HepG2 (cell line): ENCODE measurements at regions not wholly inside any gene's neighbourhood (a gene's known extent, or its start where the extent isn't known, plus 50 kb on each side); places are given as distances from the start of the nearest gene placed in this dataset.

Experiments
- ATAC-seq: fragments of 200-7000 bp; cut with Tn5 transposase; 3 replicates; pipeline ENCODE4 v1.9.1; 2020; ENCODE audit warnings: mild to moderate bottlenecking, moderate library complexity
- BruUV-seq: library from RNA; stranded (reverse); fragments of 400-500 nt; replicated peaks from 2 replicates; lab custom pipeline; 2021; lab: Mats Ljungman, UMichigan
- CTCF ChIA-PET: fragments of 300-600 bp; formaldehyde crosslinking; extraction: SDS; loops from one replicate; lab custom pipeline; 2021; ENCODE audit warnings: low total read pairs, inconsistent platforms, low intra/inter-chr PET ratio; lab: Yijun Ruan, JAX
- POLR2A ChIA-PET: fragments of 350-600 bp; sonication (Branson Sonifier 250); formaldehyde crosslinking; loops from one replicate; lab custom pipeline; 2020; ENCODE audit warnings: antibody characterized with exemption, inconsistent platforms; lab: Yijun Ruan, JAX
- DNase-seq: peaks from one replicate; pipeline ENCODE4 v3.0.0-alpha.2; 2015; ENCODE audit warnings: low spot score
- FAIRE-seq: peaks from 3 replicates; lab custom pipeline; 2011; peaks lifted over from hg19 to GRCh38; lab: Jason Lieb, UNC
- H2AFZ ChIP-seq: one replicate; pipeline ENCODE4 v1.6.1; 2011; ENCODE audit warnings: low read length, inconsistent platforms
- H3K27ac ChIP-seq: fragments of 300-600 bp; 3 replicates; pipeline ENCODE4 v1.8.0; 2011; ENCODE audit warnings: mixed run types, mild to moderate bottlenecking, mixed read lengths, low read length, inconsistent platforms; ENCODE audit not compliant: insufficient read depth; ENCODE audit errors: extremely low read length
- H3K27me3 ChIP-seq, 2 experiments: fragments of 200-600 bp in 1 of 2; 2 replicates in 1 of 2; 3 replicates in 1 of 2; pipeline versions ENCODE4 v1.6.0 to v1.8.0; 2011; ENCODE audit warnings: low read length in 2 of 2, mild to moderate bottlenecking in 2 of 2, moderate library complexity in 2 of 2, inconsistent platforms in 1 of 2; ENCODE audit not compliant: insufficient read depth in 2 of 2, control insufficient read depth in 1 of 2
- H3K36me3 ChIP-seq, 2 experiments: fragments of 200-600 bp in 1 of 2; replicated peaks in 1 of 2; 2 replicates in 1 of 2; 3 replicates in 1 of 2; pipeline versions ENCODE4 v1.5.1 to v1.8.0; 2011; ENCODE audit warnings: low read length in 2 of 2, inconsistent platforms in 1 of 2; ENCODE audit not compliant: insufficient read depth in 2 of 2, control insufficient read depth in 1 of 2
- H3K4me1 ChIP-seq: 2 replicates; pipeline ENCODE4 v1.5.1; 2012; ENCODE audit warnings: low read length, inconsistent platforms; ENCODE audit not compliant: insufficient read depth
- H3K4me2 ChIP-seq: 2 replicates; pipeline ENCODE4 v1.6.0; 2011; ENCODE audit warnings: low read depth, low read length, inconsistent platforms
- H3K4me3 ChIP-seq, 3 experiments: fragments of 200-600 bp in 1 of 3; sonication (generic), shearing (Covaris generic) in 1 of 3; replicated peaks in 1 of 3; 2 replicates each; pipeline ENCODE4 v1.5.1; 2011 to 2016; ENCODE audit warnings: low read length in 3 of 3, inconsistent platforms in 2 of 3, low read depth in 2 of 3, mild to moderate bottlenecking in 2 of 3, control low read depth in 1 of 3, mixed read lengths in 1 of 3; ENCODE audit not compliant: insufficient read depth in 1 of 3
- H3K79me2 ChIP-seq: one replicate; pipeline ENCODE4 v1.6.1; 2011; ENCODE audit warnings: low read length, inconsistent platforms; ENCODE audit not compliant: insufficient read depth
- H3K9ac ChIP-seq: 2 replicates; pipeline ENCODE4 v1.6.0; 2011; ENCODE audit warnings: mild to moderate bottlenecking, low read depth, low read length, inconsistent platforms; ENCODE audit not compliant: insufficient read depth
- H3K9me3 ChIP-seq: 2 replicates; pipeline ENCODE4 v1.5.1; 2012; ENCODE audit warnings: mild to moderate bottlenecking, low read length
- H4K20me1 ChIP-seq: 2 replicates; pipeline ENCODE4 v1.6.0; 2011; ENCODE audit warnings: inconsistent platforms, mild to moderate bottlenecking, low read length, moderate library complexity; ENCODE audit not compliant: insufficient read depth
- BRD4 ChIP-seq: sonication (generic); formaldehyde crosslinking; IDR thresholded peaks from 2 replicates; pipeline ENCODE4 v1.4.0; 2020; ENCODE audit warnings: missing genetic modification reagents
- DBP ChIP-seq: sonication (generic); formaldehyde crosslinking; IDR thresholded peaks from 2 replicates; pipeline ENCODE4 v1.4.0; 2020; ENCODE audit warnings: missing genetic modification reagents; ENCODE audit errors: not compliant biosample characterization
- GLI4 ChIP-seq: sonication (generic); formaldehyde crosslinking; IDR thresholded peaks from 2 replicates; pipeline ENCODE4 v1.5.1; 2020; ENCODE audit warnings: missing genetic modification reagents, mild to moderate bottlenecking, moderate library complexity, borderline replicate concordance
- HOXA9 ChIP-seq: sonication (generic); formaldehyde crosslinking; IDR thresholded peaks from 2 replicates; pipeline ENCODE4 v1.8.1; 2022; ENCODE audit warnings: missing genetic modification reagents, mild to moderate bottlenecking, moderate library complexity, borderline replicate concordance
- MLX ChIP-seq: IDR thresholded peaks from 2 replicates; pipeline ENCODE4 v1.6.1; 2016
- POLR2A ChIP-seq, 2 experiments: IDR thresholded peaks; 2 replicates each; pipeline ENCODE4 v1.6.1; 2011; ENCODE audit warnings: low read depth in 2 of 2, low read length in 2 of 2, mild to moderate bottlenecking in 1 of 2, moderate library complexity in 1 of 2; ENCODE audit not compliant: insufficient read depth in 1 of 2
- SETDB1 ChIP-seq: sonication (generic); formaldehyde crosslinking; IDR thresholded peaks from 2 replicates; pipeline ENCODE4 v1.5.1; 2020; ENCODE audit warnings: missing genetic modification reagents, mild to moderate bottlenecking, borderline replicate concordance
- SNRNP70 ChIP-seq: fragments of 200-400 bp; formaldehyde crosslinking; IDR thresholded peaks from 2 replicates; pipeline ENCODE4 v1.6.1; 2017; ENCODE audit warnings: mild to moderate bottlenecking, low read depth, low read length, moderate library complexity
- TCF7 ChIP-seq: sonication (generic); IDR thresholded peaks from 2 replicates; pipeline ENCODE4 v1.6.1; 2016; ENCODE audit warnings: antibody characterized with exemption, low read depth
- U2AF1 ChIP-seq: fragments of 200-400 bp; formaldehyde crosslinking; optimal IDR thresholded peaks from 2 replicates; pipeline ENCODE3; 2017; ENCODE audit warnings: mild to moderate bottlenecking, low read depth, low read length
- ZNF205 ChIP-seq: IDR thresholded peaks from 2 replicates; pipeline ENCODE4 v1.6.1; 2018; ENCODE audit warnings: missing biosample characterization, missing genetic modification reagents
- ZNF563 ChIP-seq: sonication (generic); formaldehyde crosslinking; IDR thresholded peaks from 2 replicates; pipeline ENCODE4 v1.8.0; 2022; ENCODE audit warnings: mild to moderate bottlenecking, moderate library complexity, missing genetic modification reagents
- ZNF839 ChIP-seq: sonication (generic); formaldehyde crosslinking; IDR thresholded peaks from 2 replicates; pipeline ENCODE4 v1.4.0; 2020; ENCODE audit warnings: missing genetic modification reagents, mild to moderate bottlenecking, borderline replicate concordance
- ZNF850 ChIP-seq: sonication (generic); formaldehyde crosslinking; conservative IDR thresholded peaks from 2 replicates; pipeline ENCODE4 v1.9.0; 2021; ENCODE audit warnings: mild to moderate bottlenecking, missing genetic modification reagents
- ZNF883 ChIP-seq: sonication (generic); formaldehyde crosslinking; IDR thresholded peaks from 2 replicates; pipeline ENCODE4 v1.5.1; 2020; ENCODE audit warnings: mild to moderate bottlenecking, missing genetic modification reagents; ENCODE audit errors: not compliant biosample characterization
- WGBS: methylation state at CpG from one replicate; pipeline ENCODE4 v1.1.6; 2017; ENCODE audit warnings: low lambda C conversion rate; 5-methylcytosine and 5-hydroxymethylcytosine counted together
- in situ Hi-C: cut with HindIII; loops from 2 replicates; pipeline ENCODE4 v1.10.0; 2017; ENCODE audit warnings: low pct_unique_long_range_greater_than_20kb; ENCODE audit not compliant: extremely low pct_ligation_motif_present
- intact Hi-C: fragments of 100-400 bp; cut with micrococcal nuclease; formaldehyde crosslinking; loops from one replicate; pipeline ENCODE4 v1.10.0; 2022; ENCODE audit not compliant: unreplicated experiment
- TF ChIP-seq, protein P1 (sequence below): IDR thresholded peaks from 2 replicates; pipeline ENCODE4 v1.6.1; 2018; ENCODE audit warnings: missing genetic modification reagents
- TF ChIP-seq, protein P2 (sequence below): sonication (generic); formaldehyde crosslinking; IDR thresholded peaks from 2 replicates; pipeline ENCODE4 v1.8.0; 2022; ENCODE audit warnings: missing genetic modification reagents, low read depth, mild to moderate bottlenecking, borderline replicate concordance

DNA sequence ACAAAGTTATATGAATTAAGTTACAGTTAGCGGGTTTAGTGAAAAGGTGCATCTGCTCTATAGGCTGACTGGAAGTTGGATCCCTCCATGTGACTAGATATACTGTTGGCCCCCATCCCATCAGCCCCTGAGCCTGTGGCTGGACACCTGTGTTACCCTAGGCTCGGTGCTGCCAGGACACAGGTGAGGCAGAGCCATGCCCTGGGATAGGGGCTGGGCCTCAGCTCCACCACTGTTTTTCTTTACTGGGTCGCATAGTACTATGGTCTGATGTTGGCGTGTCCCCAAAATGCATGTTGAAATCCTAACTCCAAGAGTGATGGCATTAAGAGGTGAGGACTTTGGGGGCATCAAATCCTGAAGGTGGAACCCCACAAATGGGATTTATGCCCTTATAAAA, 638.6 kb upstream of the ID2 start:
- in situ Hi-C loops (no loop called here), intact Hi-C loops (no loop called here)
- ATAC-seq (no peak), DNase-seq (no peak), FAIRE-seq (no peak)
- POLR2A ChIA-PET, result no interaction called here
- 31% methylated on average over 4 of the region's 4 CpGs for WGBS
- Histone ChIP-seq H2AFZ (no peak overlapping the region), H3K79me2 (no peaks in the 10 kb centered on the region), H3K9ac (no peak overlapping the region), H3K27ac (no peak overlapping the region), H3K36me3 (no peaks in the 10 kb centered on the region), H3K4me1 (no peaks in the 10 kb centered on the region), H3K9me3 (no peaks in the 10 kb centered on the region), H4K20me1 (no peaks in the 10 kb centered on the region), H3K27me3 (peaks cover 2 to 12% of the 10 kb centered on the region in 2 experiments; a peak in 2 of 5 replicates), H3K4me2 (no peak overlapping the region), H3K4me3 (no peak overlapping the region)
- no peak for TF ChIP-seq SNRNP70
- TF ChIP-seq ZNF850, result no peak
- TF ChIP-seq SETDB1 (CRISPR knock-in tag), result no peak
- TF ChIP-seq ZNF839 (CRISPR knock-in tag), result no peak
- CTCF ChIA-PET, result no interaction called here
- no TSS peak for BruUV-seq

DNA sequence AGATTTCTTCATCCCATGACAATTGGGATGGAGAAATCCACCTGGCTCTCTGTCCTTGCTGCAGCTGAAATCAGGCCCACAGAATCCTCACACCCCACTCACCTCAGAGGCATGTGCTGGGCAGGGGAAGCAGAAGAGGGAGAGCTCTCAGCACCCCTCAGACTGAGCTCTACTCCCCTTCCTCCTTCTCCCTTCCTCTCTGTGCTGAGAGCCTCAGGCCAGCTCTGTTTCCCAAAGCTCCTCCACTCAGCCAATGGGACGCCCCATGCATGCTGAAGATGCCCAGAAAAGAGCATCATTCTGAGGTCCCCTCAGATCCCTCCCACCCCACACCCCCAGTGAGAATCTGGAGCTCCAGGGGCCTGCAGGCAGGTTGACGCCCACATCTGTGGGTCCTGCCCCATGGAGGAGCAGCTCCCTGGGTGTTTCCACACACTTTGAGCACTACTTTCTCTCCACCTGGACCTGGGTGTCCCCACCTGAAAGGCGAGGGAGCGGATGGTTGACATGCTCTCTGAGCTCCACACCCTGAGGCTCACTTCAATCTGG, 637.7 kb upstream of the ID2 start:
- POLR2A ChIA-PET, result no interaction called here

More for the DNA sequence above, 637.7 kb upstream of the ID2 start:
- Histone ChIP-seq H2AFZ (no peak overlapping the region), H3K27me3 (peaks cover 2 to 12% of the 10 kb centered on the region in 2 experiments; a peak in 2 of 5 replicates), H3K79me2 (no peaks in the 10 kb centered on the region), H3K27ac (no peak overlapping the region), H3K9me3 (no peaks in the 10 kb centered on the region), H3K36me3 (no peaks in the 10 kb centered on the region), H4K20me1 (no peaks in the 10 kb centered on the region), H3K4me2 (no peak overlapping the region)
- no peak for DNase-seq
- intact Hi-C loops, result no loop called here
- FAIRE-seq, result no peak
- no TSS peak for BruUV-seq
- no peak for ATAC-seq
- in situ Hi-C loops, result no loop called here
- TF ChIP-seq ZNF883 (no peak), TCF7 (no peak), U2AF1 (no peak), GLI4 (CRISPR knock-in tag) (no peak), DBP (no peak), ZNF563 (CRISPR knock-in tag) (no peak), POLR2A (IDR thresholded peaks at IDR 0.05; ENCODE audit: insufficient read depth in 1 of 2, low read depth in 2 of 2, low read length in 2 of 2) (no peak), BRD4 (CRISPR knock-in tag) (no peak), ZNF205 (CRISPR knock-in tag) (no peak), MLX (no peak), HOXA9 (CRISPR knock-in tag) (no peak)
- TF ChIP-seq, protein P1, sequence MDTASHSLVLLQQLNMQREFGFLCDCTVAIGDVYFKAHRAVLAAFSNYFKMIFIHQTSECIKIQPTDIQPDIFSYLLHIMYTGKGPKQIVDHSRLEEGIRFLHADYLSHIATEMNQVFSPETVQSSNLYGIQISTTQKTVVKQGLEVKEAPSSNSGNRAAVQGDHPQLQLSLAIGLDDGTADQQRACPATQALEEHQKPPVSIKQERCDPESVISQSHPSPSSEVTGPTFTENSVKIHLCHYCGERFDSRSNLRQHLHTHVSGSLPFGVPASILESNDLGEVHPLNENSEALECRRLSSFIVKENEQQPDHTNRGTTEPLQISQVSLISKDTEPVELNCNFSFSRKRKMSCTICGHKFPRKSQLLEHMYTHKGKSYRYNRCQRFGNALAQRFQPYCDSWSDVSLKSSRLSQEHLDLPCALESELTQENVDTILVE, result no peak
- TF ChIP-seq, protein P2, sequence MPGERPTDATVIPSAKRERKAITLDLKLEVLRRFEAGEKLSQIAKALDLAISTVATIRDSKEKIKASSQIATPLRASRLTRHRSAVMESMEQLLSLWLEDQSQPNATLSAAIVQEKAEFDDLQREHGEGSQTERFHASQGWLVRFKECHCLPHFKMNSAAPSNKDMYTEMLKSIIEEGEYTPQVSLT (CRISPR knock-in tag), result no peak
- TF ChIP-seq, all 625 proteins: peak for 0
- Histone ChIP-seq H3K9ac (no peak overlapping the region), H3K4me1 (no peaks in the 10 kb centered on the region), H3K4me3 (no peak overlapping the region)
- WGBS, result 26% methylated on average over 4 of the region's 4 CpGs
- CTCF ChIA-PET, result no interaction called here
